GM23248 (cell line): ENCODE measurements at regions not wholly inside any gene's neighbourhood (a gene's known extent, or its start where the extent isn't known, plus 50 kb on each side); places are given as distances from the start of the nearest gene placed in this dataset.

Source experiments
- EZH2 ChIP-seq: fragments of 200-600 bp; sonication (generic); IDR thresholded peaks from 2 replicates; pipeline ENCODE4 v1.6.1; 2018; ENCODE audit warnings: antibody characterized with exemption, mild to moderate bottlenecking; ENCODE audit not compliant: insufficient read depth, poor library complexity, severe bottlenecking
- EZH2phosphoT487 ChIP-seq: fragments of 200-600 bp; sonication (generic); IDR thresholded peaks from 2 replicates; pipeline ENCODE4 v1.6.1; 2018; ENCODE audit warnings: antibody characterized with exemption, moderate library complexity, mild to moderate bottlenecking, low read depth; ENCODE audit not compliant: insufficient read depth

DNA sequence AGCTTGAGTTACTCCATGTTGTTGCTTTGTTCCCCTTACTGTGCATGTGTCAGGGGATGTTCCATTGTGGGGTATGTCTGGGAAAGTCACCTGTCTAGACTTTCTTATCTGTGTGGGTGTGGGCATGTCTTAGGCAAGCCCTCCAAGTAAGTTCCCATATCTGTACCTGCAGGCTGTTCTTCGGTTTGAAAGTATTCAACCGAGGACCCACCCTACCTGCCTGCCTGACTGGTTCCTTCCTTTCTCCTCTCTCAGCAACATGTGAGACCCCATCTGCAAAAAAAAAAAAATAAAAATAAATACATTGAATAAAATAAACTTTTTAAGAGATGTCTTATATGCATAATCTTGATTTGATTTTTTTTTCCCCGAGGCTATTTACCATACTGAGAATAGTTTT lies 622.7 kb downstream of the TDRD15 start:
- TF ChIP-seq EZH2 = no peak
- no peak for TF ChIP-seq EZH2phosphoT487
